ENCODE measurements at regions not wholly inside any gene's neighbourhood (a gene's known extent, or its start where the extent isn't known, plus 50 kb on each side); places are given as distances from the start of the nearest gene placed in this dataset.
"Not testable (repeated sequence)": the region's sequence is repeated elsewhere in the genome, so short reads cannot be mapped to it uniquely, and the experiment has no call there.

DNA sequence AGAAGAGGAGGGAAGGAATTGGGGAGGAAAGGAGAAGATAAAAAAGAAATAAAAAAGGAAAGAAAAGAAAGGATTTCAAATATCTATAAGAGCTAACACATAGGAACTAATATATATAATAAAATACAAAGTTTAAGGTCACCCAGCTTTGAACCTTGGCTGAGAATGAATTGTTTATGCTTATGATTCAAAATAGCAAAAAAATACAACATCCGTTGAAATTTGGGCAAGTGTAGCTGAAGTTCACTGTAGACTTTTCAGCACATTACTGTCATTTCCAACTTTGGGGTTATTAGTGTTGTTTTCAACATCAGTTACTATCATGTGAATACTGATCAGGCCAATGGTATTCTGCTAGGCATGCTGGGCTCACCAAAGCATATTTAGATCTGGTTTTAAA lies 395.2 kb upstream of the INTU start:
- DNase-seq (ENCODE audit: low read depth in 2 of 3, low spot score in 1 of 3): no peak

DNA sequence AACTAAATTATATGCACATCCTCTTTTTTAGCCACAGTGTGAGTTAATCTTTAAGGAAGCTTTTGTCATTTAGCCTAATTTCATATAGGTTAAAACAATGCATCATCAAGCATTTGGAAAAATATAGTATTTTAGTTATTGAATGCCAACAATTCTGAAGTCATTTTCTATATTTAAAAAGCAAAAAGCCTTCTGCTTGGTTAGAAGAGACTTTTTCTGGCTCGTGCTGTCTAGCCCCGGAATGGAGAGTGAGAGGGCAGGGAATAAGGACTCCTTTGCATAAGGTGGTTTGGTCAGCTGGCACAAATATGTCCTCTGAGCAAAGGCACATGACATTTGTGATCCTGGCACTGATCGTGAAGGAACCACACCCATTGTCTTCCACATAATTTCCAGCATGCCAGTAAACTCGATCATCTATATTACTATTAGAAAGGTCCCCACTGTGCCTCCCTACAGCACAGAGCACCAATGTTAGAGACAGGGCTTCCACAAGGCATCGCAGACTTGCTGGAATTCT lies 393.7 kb upstream of the INTU start:
- no peak for DNase-seq (ENCODE audit: low read depth in 2 of 3, low spot score in 1 of 3)

DNA sequence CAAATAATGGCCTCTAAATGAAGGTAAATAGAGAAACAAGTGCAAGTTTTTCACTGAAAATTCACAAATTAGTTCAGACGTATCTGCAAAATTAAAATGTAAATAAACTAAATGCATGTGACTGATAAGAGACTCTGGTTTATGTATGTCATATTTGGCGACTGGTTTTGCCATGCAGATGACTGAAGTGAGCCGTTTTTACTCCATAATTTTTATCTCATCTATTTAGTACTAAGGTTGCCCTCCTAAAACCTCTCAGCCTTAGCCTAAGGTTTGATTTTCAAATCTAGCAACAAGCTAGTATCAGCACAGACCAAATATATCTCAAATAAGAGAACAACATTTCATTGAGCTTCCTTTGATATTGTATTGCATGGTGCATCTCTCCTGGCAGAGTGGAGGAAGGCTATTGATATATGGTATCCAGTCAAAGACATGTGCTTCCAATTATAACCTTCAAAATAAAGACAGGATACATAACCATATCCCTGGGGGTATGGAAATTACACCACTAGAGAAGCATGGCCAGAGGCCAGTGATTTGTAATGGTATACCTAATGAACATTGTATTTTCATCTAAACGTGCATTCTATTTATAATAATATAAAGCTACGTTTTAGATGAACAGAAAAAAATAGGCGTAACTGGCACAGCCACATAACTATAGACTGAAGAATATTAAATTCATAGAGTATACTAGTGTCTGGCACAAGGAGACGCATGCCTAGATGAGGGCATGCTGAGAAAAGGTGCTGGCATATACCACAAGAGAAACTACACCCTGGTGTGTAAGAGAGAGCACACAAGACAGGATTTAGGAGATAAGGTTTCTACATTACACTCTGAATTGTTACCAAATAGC lies 392.6 kb upstream of the INTU start:
- DNase-seq (ENCODE audit: low read depth in 2 of 3, low spot score in 1 of 3): no peak

DNA sequence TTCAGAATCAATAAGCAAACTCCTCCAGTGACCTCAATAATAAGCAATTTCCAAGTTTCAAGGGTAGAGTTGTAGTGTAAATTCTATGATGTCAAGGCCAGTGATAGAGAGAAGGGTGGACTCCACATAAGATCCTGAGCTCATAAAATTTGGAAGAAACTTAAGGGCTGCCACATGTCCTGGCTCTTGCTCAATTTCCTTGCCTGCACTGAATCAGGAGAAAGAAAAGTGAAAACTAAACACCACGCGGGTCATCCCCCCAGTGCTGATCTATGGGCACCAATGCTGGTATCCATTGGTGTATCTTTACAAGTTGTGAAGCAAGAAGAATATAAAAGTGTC lies 392.0 kb upstream of the INTU start:
- DNase-seq (ENCODE audit: low read depth in 2 of 3, low spot score in 1 of 3): no peak

DNA sequence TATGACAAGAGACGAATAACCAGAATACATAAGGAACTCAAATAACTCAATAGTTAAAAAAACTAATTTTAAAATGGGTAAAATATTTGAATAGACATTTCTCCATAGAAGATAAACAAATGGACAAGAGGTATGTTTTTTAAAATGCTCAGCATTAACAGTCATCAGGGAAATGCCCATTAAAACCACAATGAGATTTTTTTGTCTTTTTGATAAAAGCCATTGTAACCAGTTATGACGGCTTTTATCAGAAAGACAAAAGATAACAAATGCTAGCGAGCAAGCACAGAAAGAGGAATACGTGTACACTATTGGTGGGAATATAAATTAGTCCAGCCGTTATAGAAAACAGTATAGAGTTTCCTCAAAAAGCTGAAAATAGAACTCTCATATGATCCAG lies 388.2 kb upstream of the INTU start:
- DNase-seq (ENCODE audit: low read depth in 2 of 3, low spot score in 1 of 3): no peak

DNA sequence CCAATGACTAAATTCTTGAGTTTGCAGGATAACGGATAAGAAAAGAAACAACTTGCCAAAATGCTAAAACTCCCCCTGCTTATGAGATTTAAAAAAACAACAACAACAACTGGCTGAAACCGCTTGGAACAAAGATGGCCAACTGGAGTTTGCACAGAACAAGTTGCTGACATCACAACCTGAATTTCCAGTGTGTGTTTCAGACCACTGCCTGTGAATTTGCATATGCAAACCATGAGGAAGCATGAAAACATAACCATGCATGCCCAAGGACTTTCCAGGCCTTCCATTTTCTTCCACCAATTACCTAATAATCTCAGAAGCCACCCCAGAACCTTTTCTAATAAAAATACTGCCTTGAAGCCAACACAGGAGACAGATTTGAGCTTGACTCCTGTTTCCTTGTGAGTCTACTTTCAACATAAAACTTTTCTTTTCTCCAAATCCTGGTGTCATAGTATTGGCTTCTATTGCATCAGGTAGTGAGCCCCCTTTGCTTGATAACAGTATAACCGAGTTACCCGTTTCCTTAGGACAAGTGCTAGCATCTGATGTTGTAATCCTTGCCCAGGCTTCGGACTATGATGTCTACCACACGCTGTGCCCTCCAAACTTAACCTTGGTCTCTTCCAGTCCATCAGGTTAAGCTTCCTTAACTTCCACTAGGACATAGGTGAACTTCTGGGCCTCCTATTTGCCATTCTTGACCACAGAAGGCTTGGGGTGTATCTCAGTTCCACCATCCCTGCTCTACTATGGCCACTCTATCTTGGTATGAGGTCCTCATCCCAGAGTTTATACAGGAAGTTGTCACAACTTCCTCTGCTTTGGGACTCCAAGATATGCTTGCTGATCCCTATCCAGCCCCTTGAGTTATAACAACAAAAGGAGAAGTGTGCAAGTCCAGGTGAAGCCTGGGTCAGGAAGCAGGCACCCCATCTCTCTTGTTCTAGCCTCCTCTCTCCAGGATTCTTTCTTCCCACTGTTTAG lies 385.5 kb upstream of the INTU start:
- no peak for DNase-seq (ENCODE audit: low read depth in 2 of 3, low spot score in 1 of 3)

DNA sequence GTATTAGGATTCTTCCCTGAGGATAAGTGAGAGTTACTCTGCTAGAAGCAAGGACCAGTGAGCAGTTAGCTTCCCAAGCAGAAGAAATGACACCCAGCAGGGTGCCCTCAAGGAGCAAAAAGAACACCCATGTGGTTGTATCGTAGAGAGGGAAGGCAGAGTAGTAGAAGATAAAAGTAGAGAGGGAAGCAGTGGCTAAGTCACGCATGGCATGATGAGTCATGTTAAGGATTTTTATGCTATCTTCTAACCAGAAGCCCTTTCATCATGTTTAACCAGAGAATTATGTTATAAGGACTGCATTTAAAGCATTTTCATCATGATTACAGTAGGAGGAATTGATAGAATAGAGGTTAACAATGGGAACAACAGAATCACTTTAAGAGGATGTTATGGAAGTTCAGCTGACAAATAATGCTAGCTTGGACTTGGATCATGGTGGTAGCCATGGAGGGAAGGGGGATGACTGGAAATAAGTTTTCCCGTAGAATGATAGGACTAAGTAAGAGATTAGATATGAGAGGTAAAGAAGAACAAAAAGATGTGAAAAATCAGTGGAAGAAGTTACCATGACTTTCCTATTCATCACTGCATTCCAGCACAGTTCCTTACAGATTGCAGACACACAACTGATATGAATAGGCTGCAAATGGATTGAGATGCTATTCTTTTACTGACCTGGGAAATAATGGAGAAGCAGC lies 383.5 kb upstream of the INTU start:
- no peak for DNase-seq (ENCODE audit: low read depth in 2 of 3, low spot score in 1 of 3)

DNA sequence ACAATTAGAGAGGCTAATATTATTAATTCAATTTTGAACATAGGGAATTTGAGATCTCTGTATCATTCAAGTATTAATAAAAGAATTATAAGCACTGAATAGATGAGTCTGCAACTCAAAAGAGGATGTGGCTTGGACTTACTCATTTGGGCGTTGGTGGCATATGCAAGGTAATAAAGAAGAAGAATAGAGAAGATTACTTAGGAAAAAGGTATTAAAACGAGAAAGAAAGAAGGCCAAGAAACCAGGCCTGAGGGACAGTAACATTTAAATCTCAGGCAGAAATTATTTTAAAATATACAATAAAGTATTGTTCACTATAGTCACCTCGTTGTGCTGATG lies 383.0 kb upstream of the INTU start:
- DNase-seq (ENCODE audit: low read depth in 2 of 3, low spot score in 1 of 3): no peak

DNA sequence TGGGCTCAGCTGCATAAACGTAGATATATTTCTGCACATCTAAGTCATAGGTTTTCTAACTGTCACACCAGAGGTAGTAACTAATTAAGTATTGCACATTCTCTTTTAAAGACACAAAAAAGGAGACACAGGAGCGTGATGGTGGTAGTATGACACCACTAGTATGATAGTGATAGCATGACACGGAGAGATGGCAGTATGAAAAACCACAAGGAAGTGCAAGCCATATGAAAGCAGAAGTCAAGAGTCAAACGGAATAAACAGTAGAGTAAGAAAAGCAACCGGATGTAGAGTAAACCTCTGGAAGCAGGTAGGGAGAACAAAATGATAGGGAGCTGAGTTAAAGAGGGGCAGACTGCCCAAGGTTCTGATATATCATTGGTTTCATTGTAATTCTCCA lies 382.2 kb upstream of the INTU start:
- DNase-seq (ENCODE audit: low read depth in 2 of 3, low spot score in 1 of 3): no peak

DNA sequence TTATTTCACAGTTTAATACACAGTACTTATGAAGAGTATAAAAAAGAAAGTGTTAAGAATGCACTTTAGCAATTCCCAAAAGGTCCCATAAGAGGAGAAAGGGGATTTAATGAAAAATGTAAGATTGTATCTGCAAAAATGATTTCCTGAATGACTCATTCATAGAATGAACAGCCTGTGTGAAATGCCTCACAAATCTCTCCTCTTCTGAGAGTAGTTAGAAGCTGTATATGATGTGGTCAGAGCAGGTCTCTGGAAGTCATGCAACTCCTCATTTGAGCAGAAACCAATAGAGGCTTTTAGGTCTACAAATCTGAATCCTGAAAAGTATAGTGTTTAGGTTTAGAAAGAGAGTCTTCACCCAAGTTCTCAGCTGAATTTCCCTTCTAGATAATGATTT lies 381.3 kb upstream of the INTU start:
- no peak for DNase-seq (ENCODE audit: low read depth in 2 of 3, low spot score in 1 of 3)

DNA sequence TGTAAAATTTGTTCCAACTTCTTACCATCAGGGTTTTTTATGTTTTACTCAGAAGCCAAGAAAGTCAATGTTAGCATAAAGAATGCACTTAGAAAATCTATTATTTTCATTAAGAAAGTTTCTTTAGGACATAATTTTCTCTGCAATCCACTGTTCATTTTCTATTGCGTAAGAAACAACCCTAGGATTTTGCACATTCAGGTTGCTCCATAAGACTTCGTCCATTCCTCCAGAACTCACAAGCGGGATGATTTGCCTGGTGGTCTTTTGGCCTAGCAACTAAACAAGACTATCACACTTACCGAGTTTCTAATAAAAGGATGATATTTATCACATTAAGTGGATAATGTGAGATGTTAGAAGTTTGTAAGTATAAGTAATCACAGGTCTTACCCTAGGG lies 376.3 kb upstream of the INTU start:
- no peak for DNase-seq (ENCODE audit: low read depth in 2 of 3, low spot score in 1 of 3)

DNA sequence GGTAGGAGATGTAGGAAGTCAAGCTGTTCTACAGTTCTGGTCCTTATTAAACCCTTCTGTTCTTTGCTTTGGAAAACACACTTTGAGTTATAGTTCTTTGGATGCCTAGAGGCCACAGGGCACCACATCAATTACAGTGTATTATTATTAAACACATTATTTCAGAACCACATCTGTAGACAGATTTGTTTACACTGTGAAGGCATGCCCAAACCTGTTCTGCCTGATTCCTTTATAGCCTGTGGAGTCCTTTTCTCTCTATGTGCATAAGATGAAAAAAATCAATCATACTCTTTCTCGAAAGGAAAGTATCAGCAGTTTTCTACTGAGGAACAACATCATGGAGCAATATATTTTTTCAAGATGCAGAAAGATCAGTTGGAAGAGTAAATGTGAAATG lies 371.3 kb upstream of the INTU start:
- no peak for DNase-seq (ENCODE audit: low read depth in 2 of 3, low spot score in 1 of 3)

DNA sequence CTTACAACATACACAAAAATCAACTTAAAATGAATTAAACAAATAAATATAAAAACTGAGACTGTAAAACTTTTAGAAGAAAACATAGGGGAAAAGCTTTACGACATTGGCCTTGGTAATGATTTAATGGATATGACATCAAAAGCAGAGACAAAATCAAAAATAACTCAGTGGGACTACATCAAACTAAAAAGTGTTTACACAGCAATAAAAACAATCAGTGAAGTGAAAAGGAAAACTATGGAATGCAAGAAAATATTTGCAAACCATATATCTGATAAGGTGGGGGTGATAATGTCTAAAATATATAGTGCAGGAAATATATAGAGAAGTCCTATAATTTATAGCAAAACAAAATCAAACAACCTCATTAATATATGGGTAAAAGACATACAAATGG lies 364.4 kb upstream of the INTU start:
- no peak for DNase-seq (ENCODE audit: low read depth in 2 of 3, low spot score in 1 of 3)

DNA sequence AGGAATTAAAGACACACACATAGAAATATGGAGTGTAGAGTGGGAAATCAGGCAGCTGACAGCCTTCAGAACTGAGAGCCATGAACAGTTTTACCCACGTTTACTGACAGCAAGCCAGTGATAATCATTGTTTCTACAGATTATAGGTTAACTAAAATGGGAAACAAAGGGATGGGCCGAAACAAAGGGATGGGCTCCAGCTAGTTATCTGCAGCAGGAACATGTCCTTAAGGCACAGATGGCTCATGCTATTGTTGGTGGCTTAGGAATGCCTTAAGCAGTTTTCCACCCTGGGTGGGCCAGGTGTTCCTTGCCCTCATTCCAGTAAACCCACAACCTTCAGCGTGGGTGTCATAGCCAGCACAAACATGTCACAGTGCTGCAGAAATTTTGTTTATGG lies 355.7 kb upstream of the INTU start:
- not testable (repeated sequence) for DNase-seq (ENCODE audit: low read depth in 2 of 3, low spot score in 1 of 3)

DNA sequence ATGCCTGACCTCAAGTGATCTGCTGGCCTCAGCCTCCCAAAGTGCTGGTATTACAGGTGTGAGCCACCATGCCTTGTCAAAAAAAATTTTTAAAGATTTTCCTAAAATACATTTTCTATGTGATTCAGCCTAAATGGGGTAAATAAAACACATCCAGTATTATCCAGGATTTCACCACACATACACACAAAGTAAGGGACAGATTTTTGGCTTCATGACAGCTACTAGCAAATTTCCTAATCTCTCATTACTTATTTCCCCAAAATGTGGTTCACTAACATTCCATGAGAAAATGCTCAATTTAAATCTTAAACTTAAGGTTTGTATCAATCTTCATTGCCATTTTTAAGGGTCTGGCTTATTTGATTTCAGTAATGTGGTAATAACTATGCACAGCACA lies 348.5 kb upstream of the INTU start:
- no peak for DNase-seq (ENCODE audit: low read depth in 2 of 3, low spot score in 1 of 3)

DNA sequence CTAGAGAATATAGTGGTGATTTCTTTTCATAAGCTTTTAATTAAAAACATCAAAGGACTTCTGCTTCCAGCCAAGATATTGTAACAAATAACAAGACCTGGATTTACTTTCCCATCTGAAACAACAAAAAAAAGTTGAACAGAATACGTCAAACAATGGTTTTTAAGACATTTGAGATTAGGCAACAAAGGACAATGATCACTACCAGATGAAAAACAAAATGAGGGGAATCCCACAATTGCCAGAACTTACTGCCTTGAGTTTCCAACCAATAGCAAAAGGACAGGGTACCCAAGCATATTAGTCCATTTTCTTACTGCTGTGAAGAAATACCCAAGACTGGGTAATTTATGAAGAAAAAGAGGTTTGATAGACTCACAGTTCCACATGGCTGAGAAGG lies 341.4 kb upstream of the INTU start:
- DNase-seq (ENCODE audit: low read depth in 2 of 3, low spot score in 1 of 3): no peak

DNA sequence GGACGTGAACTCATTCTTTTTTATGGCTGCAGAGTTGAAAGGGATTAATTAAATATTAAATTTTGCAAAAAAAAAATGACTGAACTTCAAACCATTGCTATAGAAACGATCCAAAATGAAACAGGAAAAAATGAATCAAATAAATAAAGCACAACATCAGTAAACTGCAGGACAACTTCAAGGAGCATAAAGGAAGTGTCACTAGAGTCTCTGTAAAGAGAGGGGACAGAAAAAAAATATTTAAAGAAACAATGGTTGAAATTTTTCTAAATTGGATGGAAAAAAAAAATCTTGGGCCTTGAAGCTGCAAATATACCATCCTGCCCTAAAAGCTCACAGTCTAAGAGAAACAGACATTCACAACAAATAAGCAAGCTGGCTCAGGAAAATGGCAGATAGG lies 339.3 kb upstream of the INTU start:
- DNase-seq (ENCODE audit: low read depth in 2 of 3, low spot score in 1 of 3): no peak

DNA sequence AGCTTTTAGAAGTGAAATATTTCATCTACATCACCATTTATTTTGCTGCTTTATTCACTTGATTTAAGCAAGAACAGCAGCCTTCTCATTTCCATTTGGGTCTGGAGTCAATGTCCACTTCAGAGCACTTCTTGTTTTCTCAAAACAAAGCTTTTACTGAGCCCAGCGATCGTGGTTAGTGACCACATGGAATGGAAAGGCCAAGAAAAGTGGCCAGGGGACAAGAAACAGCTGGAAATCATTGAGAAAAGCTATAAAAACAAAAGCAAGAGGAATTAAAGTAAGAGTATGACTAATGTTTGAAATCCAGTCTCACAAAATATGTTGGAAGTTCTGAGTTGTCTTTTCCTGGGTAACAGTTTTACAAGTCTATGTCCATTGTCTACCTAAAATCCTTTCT lies 328.4 kb upstream of the INTU start:
- DNase-seq (ENCODE audit: low read depth in 2 of 3, low spot score in 1 of 3): no peak

DNA sequence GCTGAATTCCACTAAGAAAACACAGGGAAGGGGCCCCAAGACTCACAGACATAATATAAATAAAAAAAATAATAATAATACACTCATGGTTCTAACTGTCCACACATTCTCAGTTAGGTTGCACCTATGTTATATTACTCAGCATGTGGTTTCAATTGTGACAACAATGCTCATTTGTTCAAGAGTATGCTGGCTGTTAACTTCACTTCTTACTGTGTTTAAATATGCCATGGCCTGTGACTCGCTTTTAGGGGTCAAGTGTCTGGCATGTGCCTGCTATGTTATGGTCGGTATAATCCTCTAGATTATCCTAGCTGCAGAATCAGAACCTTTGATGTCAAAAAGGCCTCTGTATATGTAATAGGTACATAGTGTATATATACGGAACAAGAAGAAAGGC lies 324.8 kb upstream of the INTU start:
- no peak for DNase-seq (ENCODE audit: low read depth in 2 of 3, low spot score in 1 of 3)

DNA sequence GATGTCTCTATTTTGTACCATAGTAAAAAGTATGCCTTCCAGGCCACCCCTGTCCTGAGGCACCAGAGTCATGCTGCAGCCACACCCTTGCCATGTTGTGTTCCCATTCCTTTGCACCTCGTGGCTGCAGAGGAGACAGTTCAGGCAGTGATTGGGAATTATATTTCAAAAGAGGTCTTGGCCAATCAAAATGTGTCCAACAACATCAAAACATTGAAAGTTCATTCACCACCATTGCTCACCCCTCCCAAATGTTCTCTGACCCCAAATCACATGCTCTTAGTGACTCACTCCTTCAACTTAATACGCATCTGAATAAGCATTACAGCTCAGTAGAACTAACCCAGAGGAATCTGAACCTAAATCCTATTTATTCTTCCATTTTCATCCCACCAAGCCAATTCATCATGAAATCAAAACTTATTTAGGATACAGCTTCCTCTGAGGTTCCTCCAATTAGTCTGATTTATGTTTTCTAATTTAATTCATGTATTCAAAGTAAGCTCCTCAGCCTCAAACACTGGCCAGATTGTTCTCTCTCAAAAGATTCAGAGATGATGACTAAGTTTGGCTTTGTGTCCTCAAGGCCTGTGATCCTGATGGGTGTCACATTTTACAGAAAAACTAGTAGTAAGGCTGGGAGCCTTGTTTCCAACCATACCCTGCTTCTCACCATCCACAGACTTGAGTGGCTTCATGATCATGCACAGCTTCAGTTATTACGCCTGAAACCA lies 323.2 kb upstream of the INTU start:
- DNase-seq (ENCODE audit: low read depth in 2 of 3, low spot score in 1 of 3): no peak

DNA sequence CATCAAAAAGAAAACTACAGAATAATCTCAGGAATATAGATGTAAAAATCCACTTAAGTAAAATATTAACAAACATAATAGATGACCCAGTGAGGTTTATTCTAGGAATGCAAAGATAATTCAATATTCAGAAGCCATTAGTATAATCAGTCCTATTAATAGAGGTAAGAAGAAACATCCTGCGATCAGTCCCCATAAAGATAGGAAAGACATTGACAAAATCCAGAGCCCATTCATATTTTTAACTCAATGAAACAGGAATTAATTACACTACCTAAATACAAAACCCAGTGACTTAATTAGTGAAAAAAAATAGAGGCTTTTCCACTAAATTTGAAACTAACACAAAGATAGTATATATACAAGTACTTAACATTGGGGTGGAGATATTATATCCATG lies 321.4 kb upstream of the INTU start:
- no peak for DNase-seq (ENCODE audit: low read depth in 2 of 3, low spot score in 1 of 3)

Data from stimulated activated CD4-positive, alpha-beta T cell treated with anti-CD3 and anti-CD28 coated beads, Interleukin-12 subunit alpha, Interleukin-12 subunit beta, amount 100 ng/mL, for 48 hours (primary cell).